ENCODE measurements at regions not wholly inside any gene's neighbourhood (a gene's known extent, or its start where the extent isn't known, plus 50 kb on each side); places are given as distances from the start of the nearest gene placed in this dataset.

DNA sequence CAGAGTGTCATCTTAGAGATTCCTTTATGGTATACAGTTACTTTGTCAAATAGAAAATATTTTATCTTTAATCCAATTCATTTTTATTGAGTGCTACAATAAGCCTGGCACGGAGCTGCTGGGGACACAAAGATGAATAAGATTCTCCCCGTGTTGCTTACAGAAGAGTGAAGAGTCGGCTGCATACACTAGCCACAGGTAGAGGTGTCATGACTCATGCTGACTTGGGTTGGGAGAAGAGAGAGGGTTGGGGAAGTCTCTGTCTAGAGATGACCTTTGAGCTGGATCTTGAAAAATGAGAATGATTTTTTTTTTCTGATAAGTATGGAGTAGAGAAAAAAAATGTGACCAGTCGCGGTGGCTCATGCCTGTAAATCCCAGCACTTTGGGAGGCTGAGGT is 289.9 kb upstream of the CELF2 start:
- ChIA-PET SMC1A (ENCODE audit: uncharacterized antibody, unreplicated experiment) (no interaction called here), CTCF (no interaction called here), RAD21 (ENCODE audit: unreplicated experiment) (no interaction called here), POLR2A (interaction anchor here (0.7 kb wide), 1 partner anchor 509 kb away, joined by 3 read pairs; no protein-coding TSS in a partner anchor)
- H3K4me1 ChIP-seq (ENCODE audit: control insufficient read depth, insufficient read depth, low read length) = no peaks in the 10 kb centered on the region
- no peaks in the 10 kb centered on the region for H3K79me2 ChIP-seq (ENCODE audit: control insufficient read depth, insufficient read depth, low read length)
- no TSS peak for BruUV-seq (replicated peaks)
- H2AFZ ChIP-seq (ENCODE audit: control insufficient read depth, low read depth, low read length) = no peak overlapping the region
- no peak overlapping the region for H3K4me3 ChIP-seq
- intact Hi-C loops (cut with micrococcal nuclease; ENCODE audit: unreplicated experiment) (no loop called here), in situ Hi-C loops (cut with MboI) (no loop called here)
- TF ChIP-seq SIX5 (IDR thresholded peaks at IDR 0.05; ENCODE audit: low read depth, low read length, severe bottlenecking) (no peak), BCL11A (IDR thresholded peaks at IDR 0.05; ENCODE audit: low read depth, low read length) (no peak), PAX8 (IDR thresholded peaks at IDR 0.05) (no peak), RUNX3 (IDR thresholded peaks at IDR 0.05; ENCODE audit: low read length) (no peak), SUZ12 (IDR thresholded peaks at IDR 0.05; ENCODE audit: unreplicated experiment) (no peak), MTA3 (IDR thresholded peaks at IDR 0.05; ENCODE audit: borderline replicate concordance, low read length) (no peak), SMARCA5 (IDR thresholded peaks at IDR 0.05) (no peak), NR2C1 (IDR thresholded peaks at IDR 0.05) (no peak), SP1 (IDR thresholded peaks at IDR 0.05; ENCODE audit: low read depth, low read length) (no peak), MYC (IDR thresholded peaks at IDR 0.05; ENCODE audit: insufficient read depth, insufficient read length, insufficient replicate concordance, low read length, severe bottlenecking) (no peak), IKZF2 (IDR thresholded peaks at IDR 0.05) (no peak), MEF2B (IDR thresholded peaks at IDR 0.05; ENCODE audit: partially characterized antibody, poor library complexity, severe bottlenecking) (no peak), HDAC6 (IDR thresholded peaks at IDR 0.05; ENCODE audit: unreplicated experiment) (no peak)
- TF ChIP-seq, protein P1, sequence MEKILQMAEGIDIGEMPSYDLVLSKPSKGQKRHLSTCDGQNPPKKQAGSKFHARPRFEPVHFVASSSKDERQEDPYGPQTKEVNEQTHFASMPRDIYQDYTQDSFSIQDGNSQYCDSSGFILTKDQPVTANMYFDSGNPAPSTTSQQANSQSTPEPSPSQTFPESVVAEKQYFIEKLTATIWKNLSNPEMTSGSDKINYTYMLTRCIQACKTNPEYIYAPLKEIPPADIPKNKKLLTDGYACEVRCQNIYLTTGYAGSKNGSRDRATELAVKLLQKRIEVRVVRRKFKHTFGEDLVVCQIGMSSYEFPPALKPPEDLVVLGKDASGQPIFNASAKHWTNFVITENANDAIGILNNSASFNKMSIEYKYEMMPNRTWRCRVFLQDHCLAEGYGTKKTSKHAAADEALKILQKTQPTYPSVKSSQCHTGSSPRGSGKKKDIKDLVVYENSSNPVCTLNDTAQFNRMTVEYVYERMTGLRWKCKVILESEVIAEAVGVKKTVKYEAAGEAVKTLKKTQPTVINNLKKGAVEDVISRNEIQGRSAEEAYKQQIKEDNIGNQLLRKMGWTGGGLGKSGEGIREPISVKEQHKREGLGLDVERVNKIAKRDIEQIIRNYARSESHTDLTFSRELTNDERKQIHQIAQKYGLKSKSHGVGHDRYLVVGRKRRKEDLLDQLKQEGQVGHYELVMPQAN (conservative IDR thresholded peaks at IDR 0.05) = no peak
- TF ChIP-seq, protein P2, sequence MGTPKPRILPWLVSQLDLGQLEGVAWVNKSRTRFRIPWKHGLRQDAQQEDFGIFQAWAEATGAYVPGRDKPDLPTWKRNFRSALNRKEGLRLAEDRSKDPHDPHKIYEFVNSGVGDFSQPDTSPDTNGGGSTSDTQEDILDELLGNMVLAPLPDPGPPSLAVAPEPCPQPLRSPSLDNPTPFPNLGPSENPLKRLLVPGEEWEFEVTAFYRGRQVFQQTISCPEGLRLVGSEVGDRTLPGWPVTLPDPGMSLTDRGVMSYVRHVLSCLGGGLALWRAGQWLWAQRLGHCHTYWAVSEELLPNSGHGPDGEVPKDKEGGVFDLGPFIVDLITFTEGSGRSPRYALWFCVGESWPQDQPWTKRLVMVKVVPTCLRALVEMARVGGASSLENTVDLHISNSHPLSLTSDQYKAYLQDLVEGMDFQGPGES (IDR thresholded peaks at IDR 0.05) = no peak
- TF ChIP-seq, protein P3, sequence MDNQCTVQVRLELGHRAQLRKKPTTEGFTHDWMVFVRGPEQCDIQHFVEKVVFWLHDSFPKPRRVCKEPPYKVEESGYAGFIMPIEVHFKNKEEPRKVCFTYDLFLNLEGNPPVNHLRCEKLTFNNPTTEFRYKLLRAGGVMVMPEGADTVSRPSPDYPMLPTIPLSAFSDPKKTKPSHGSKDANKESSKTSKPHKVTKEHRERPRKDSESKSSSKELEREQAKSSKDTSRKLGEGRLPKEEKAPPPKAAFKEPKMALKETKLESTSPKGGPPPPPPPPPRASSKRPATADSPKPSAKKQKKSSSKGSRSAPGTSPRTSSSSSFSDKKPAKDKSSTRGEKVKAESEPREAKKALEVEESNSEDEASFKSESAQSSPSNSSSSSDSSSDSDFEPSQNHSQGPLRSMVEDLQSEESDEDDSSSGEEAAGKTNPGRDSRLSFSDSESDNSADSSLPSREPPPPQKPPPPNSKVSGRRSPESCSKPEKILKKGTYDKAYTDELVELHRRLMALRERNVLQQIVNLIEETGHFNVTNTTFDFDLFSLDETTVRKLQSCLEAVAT (IDR thresholded peaks at IDR 0.05) = no peak
- TF ChIP-seq, protein P4, sequence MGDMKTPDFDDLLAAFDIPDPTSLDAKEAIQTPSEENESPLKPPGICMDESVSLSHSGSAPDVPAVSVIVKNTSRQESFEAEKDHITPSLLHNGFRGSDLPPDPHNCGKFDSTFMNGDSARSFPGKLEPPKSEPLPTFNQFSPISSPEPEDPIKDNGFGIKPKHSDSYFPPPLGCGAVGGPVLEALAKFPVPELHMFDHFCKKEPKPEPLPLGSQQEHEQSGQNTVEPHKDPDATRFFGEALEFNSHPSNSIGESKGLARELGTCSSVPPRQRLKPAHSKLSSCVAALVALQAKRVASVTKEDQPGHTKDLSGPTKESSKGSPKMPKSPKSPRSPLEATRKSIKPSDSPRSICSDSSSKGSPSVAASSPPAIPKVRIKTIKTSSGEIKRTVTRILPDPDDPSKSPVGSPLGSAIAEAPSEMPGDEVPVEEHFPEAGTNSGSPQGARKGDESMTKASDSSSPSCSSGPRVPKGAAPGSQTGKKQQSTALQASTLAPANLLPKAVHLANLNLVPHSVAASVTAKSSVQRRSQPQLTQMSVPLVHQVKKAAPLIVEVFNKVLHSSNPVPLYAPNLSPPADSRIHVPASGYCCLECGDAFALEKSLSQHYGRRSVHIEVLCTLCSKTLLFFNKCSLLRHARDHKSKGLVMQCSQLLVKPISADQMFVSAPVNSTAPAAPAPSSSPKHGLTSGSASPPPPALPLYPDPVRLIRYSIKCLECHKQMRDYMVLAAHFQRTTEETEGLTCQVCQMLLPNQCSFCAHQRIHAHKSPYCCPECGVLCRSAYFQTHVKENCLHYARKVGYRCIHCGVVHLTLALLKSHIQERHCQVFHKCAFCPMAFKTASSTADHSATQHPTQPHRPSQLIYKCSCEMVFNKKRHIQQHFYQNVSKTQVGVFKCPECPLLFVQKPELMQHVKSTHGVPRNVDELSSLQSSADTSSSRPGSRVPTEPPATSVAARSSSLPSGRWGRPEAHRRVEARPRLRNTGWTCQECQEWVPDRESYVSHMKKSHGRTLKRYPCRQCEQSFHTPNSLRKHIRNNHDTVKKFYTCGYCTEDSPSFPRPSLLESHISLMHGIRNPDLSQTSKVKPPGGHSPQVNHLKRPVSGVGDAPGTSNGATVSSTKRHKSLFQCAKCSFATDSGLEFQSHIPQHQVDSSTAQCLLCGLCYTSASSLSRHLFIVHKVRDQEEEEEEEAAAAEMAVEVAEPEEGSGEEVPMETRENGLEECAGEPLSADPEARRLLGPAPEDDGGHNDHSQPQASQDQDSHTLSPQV (IDR thresholded peaks at IDR 0.05) = no peak
- H3K27me3 ChIP-seq (replicated peaks in 1 of 2; ENCODE audit: control insufficient read depth in 2 of 2, insufficient read depth in 2 of 2, low read length in 1 of 2) = no peaks in the 10 kb centered on the region; a peak in 1 of 4 replicates
- ATAC-seq (no peak), FAIRE-seq (no peak), DNase-seq (ENCODE audit: low read depth, low spot score) (no peak)
- H3K36me3 ChIP-seq (ENCODE audit: control insufficient read depth in 2 of 2, insufficient read depth in 2 of 2, low read length in 1 of 2) = no peaks in the 10 kb centered on the region
- WGBS (ENCODE audit: insufficient coverage, insufficient replicate concordance, low lambda C conversion rate, missing lambda C conversion rate) = 33% methylated on average over 5 of the region's 5 CpGs
- no peak overlapping the region for H3K4me2 ChIP-seq (ENCODE audit: control insufficient read depth, insufficient read depth)
- no peaks in the 10 kb centered on the region for H4K20me1 ChIP-seq (ENCODE audit: control insufficient read depth, insufficient read depth)
- H3K27ac ChIP-seq (ENCODE audit: control insufficient read depth, insufficient read depth) = no peak overlapping the region
- no peaks in the 10 kb centered on the region for H3K9me3 ChIP-seq (replicated peaks; ENCODE audit: control insufficient read depth, insufficient read depth, low read length)
- H3K9ac ChIP-seq (ENCODE audit: control insufficient read depth, insufficient read depth, low read length) = no peak overlapping the region
